Chondrocyte (in vitro differentiated cells): ENCODE measurements at regions not wholly inside any gene's neighbourhood (a gene's known extent, or its start where the extent isn't known, plus 50 kb on each side); places are given as distances from the start of the nearest gene placed in this dataset.

ENCODE experiments used
- DNase-seq: peaks from one replicate; pipeline ENCODE4 v3.0.0; 2021; ENCODE audit warnings: mixed read lengths, low spot score
- H3K27ac Mint-ChIP-seq: one replicate; pipeline ENCODE4 v1.8.0; 2021; ENCODE audit warnings: mild to moderate bottlenecking, moderate library complexity, mixed read lengths; ENCODE audit not compliant: unreplicated experiment
- H3K27me3 Mint-ChIP-seq: 2 replicates; pipeline ENCODE4 v1.8.0; 2021; ENCODE audit warnings: low read depth, mixed read lengths
- H3K36me3 Mint-ChIP-seq: 2 replicates; pipeline ENCODE4 v1.8.0; 2021; ENCODE audit warnings: low read depth, mixed read lengths
- H3K4me1 Mint-ChIP-seq: 2 replicates; pipeline ENCODE4 v1.8.0; 2021; ENCODE audit warnings: low read depth, mild to moderate bottlenecking, mixed read lengths
- H3K4me3 Mint-ChIP-seq: one replicate; pipeline ENCODE4 v1.8.0; 2021; ENCODE audit warnings: mild to moderate bottlenecking, moderate library complexity, mixed read lengths; ENCODE audit not compliant: unreplicated experiment
- H3K9me3 Mint-ChIP-seq: 2 replicates; pipeline ENCODE4 v1.8.0; 2021; ENCODE audit warnings: low read depth, mixed read lengths
- CTCF ChIP-seq: fragments of 200-600 bp; sonication (generic); IDR thresholded peaks from 2 replicates; pipeline ENCODE4 v1.5.0; 2021; ENCODE audit warnings: antibody characterized with exemption, mild to moderate bottlenecking, moderate library complexity

GRCh38 chr9:120338340-120338739 is 241.6 kb downstream of the CDK5RAP2 start:
- Mint-ChIP-seq H3K9me3 (no peaks in the 10 kb centered on the region), H3K27ac (no peak overlapping the region), H3K27me3 (peaks cover 25% of the 10 kb centered on the region), H3K4me3 (no peak overlapping the region), H3K36me3 (no peaks in the 10 kb centered on the region), H3K4me1 (no peaks in the 10 kb centered on the region)
- DNase-seq: no peak
- TF ChIP-seq CTCF: no peak

GRCh38 chr9:120337131-120337530 is 242.8 kb downstream of the CDK5RAP2 start:
- no peak overlapping the region for H3K27ac Mint-ChIP-seq
- no peaks in the 10 kb centered on the region for H3K36me3 Mint-ChIP-seq
- no peak overlapping the region for H3K4me3 Mint-ChIP-seq
- peaks cover 23% of the 10 kb centered on the region for H3K27me3 Mint-ChIP-seq
- no peak for TF ChIP-seq CTCF
- no peaks in the 10 kb centered on the region for H3K9me3 Mint-ChIP-seq
- DNase-seq: no peak
- H3K4me1 Mint-ChIP-seq: no peaks in the 10 kb centered on the region

DNA sequence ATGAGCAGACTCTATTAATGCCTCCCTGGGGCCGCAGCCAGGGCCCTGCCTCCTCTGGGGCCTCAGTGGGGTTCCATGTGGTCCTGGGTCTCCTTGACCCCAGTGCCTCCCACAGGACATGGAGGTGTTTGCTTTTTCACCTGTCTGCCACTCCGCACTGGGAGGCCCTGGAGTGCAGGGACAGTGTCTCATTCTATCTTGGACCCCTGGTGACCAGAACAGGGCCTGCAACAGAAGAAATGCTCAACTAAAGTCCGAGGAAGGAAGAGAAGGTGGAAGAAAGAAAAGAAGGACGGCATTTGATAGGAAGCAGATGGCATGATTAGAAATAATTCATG is 243.2 kb downstream of the CDK5RAP2 start:
- no peaks in the 10 kb centered on the region for H3K9me3 Mint-ChIP-seq

GRCh38 chr9:120336021-120336752 is 243.8 kb downstream of the CDK5RAP2 start:
- Mint-ChIP-seq H3K9me3 (peaks cover 1% of the 10 kb centered on the region), H3K27me3 (peaks cover 19% of the 10 kb centered on the region), H3K27ac (no peak overlapping the region), H3K4me3 (no peak overlapping the region), H3K4me1 (no peaks in the 10 kb centered on the region), H3K36me3 (no peaks in the 10 kb centered on the region)
- no peak for DNase-seq
- no peak for TF ChIP-seq CTCF

More for the DNA sequence above, 243.2 kb downstream of the CDK5RAP2 start:
- TF ChIP-seq CTCF: no peak
- Mint-ChIP-seq H3K4me3 (no peak overlapping the region), H3K27me3 (peaks cover 20% of the 10 kb centered on the region), H3K36me3 (no peaks in the 10 kb centered on the region), H3K4me1 (no peaks in the 10 kb centered on the region), H3K27ac (no peak overlapping the region)
- no peak for DNase-seq

GRCh38 chr9:120331913-120332312 is 248.1 kb downstream of the CDK5RAP2 start:
- DNase-seq: no peak
- peaks cover 24% of the 10 kb centered on the region for H3K27me3 Mint-ChIP-seq
- no peaks in the 10 kb centered on the region for H3K4me1 Mint-ChIP-seq
- H3K27ac Mint-ChIP-seq: no peak overlapping the region
- no peak overlapping the region for H3K4me3 Mint-ChIP-seq
- peaks cover 1% of the 10 kb centered on the region for H3K36me3 Mint-ChIP-seq
- TF ChIP-seq CTCF: no peak
- peaks cover 10% of the 10 kb centered on the region for H3K9me3 Mint-ChIP-seq
